Cardiac fibroblast (primary cell): ENCODE measurements at regions not wholly inside any gene's neighbourhood (a gene's known extent, or its start where the extent isn't known, plus 50 kb on each side); places are given as distances from the start of the nearest gene placed in this dataset.

Experiments used
- DNase-seq, 2 donors: peaks; one replicate each; pipeline versions ENCODE4 v3.0.0 to v3.0.0-alpha.2; 2010; ENCODE audit warnings: low read depth in 2 of 2
- H3K4me3 ChIP-seq, 2 donors: replicated peaks in 1 of 2; 1 replicate in 1 of 2; 2 replicates in 1 of 2; pipeline ENCODE4 v1.5.1; 2011; ENCODE audit warnings: low read depth in 2 of 2, low read length in 2 of 2, mild to moderate bottlenecking in 2 of 2, moderate library complexity in 1 of 2
- CTCF ChIP-seq: IDR thresholded peaks from one replicate; pipeline ENCODE4 v1.5.1; 2011; ENCODE audit warnings: low read depth, mild to moderate bottlenecking, low read length, inconsistent platforms

GRCh38 chr20:59424976-59425375 is 124.6 kb downstream of the EDN3 start:
- DNase-seq: no peak
- no peak overlapping the region for H3K4me3 ChIP-seq
- no peak for TF ChIP-seq CTCF

GRCh38 chr20:59425572-59425971 is 125.2 kb downstream of the EDN3 start:
- TF ChIP-seq CTCF: no peak
- DNase-seq: no peak
- no peak overlapping the region for H3K4me3 ChIP-seq

- DNase-seq: no peak
- no peak for TF ChIP-seq CTCF
- H3K4me3 ChIP-seq: no peak overlapping the region
Measured at GRCh38 chr20:59428006-59428405, 127.6 kb downstream of the EDN3 start.

- no peak for TF ChIP-seq CTCF
- DNase-seq: no peak
- no peak overlapping the region for H3K4me3 ChIP-seq
Measured at GRCh38 chr20:59428441-59429205, 128.2 kb downstream of the EDN3 start.

- no peak for DNase-seq
- TF ChIP-seq CTCF: no peak
Measured at GRCh38 chr20:59429396-59429795, 129.0 kb downstream of the EDN3 start.

GRCh38 chr20:59431014-59431413 is 130.6 kb downstream of the EDN3 start:
- DNase-seq: no peak
- no peak overlapping the region for H3K4me3 ChIP-seq
- no peak for TF ChIP-seq CTCF

More at GRCh38 chr20:59429396-59429795, 129.0 kb downstream of the EDN3 start:
- H3K4me3 ChIP-seq: no peak overlapping the region

- no peak for DNase-seq
- no peak overlapping the region for H3K4me3 ChIP-seq
- TF ChIP-seq CTCF: no peak
Measured at GRCh38 chr20:59434960-59435359, 134.5 kb downstream of the EDN3 start.
